Breast epithelium (tissue), 3 donors: ENCODE measurements at regions not wholly inside any gene's neighbourhood (a gene's known extent, or its start where the extent isn't known, plus 50 kb on each side); places are given as distances from the start of the nearest gene placed in this dataset.

Source experiments
- CTCF ChIP-seq, 3 donors: fragments of 450-650 bp; IDR thresholded peaks; one replicate each; pipeline ENCODE4 v1.5.1; 2016 to 2017; ENCODE audit warnings: antibody characterized with exemption in 3 of 3, mild to moderate bottlenecking in 3 of 3, moderate library complexity in 3 of 3
- POLR2A ChIP-seq: fragments of 450-650 bp; IDR thresholded peaks from one replicate; pipeline ENCODE4 v1.6.1; 2016; ENCODE audit warnings: antibody characterized with exemption, mild to moderate bottlenecking, moderate library complexity

- TF ChIP-seq CTCF (IDR thresholded peaks at IDR 0.05) = no peak
- TF ChIP-seq POLR2A = no peak
These were observed 60.4 kb upstream of the FAM83B start for GRCh38 chr6:54786154-54786553.
